IMR-90 (cell line): ENCODE measurements at regions not wholly inside any gene's neighbourhood (a gene's known extent, or its start where the extent isn't known, plus 50 kb on each side); places are given as distances from the start of the nearest gene placed in this dataset.

Experiments used
- ATAC-seq: fragments of 200-7000 bp; cut with Tn5 transposase; 2 replicates; pipeline ENCODE4 v1.9.1; 2020; ENCODE audit warnings: low read depth, mild to moderate bottlenecking, moderate library complexity
- BruUV-seq: library from RNA; stranded (reverse); fragments of 400-500 nt; replicated peaks from 2 replicates; lab custom pipeline; 2021; lab: Mats Ljungman, UMichigan
- CTCF ChIA-PET: fragments of 300-600 bp; formaldehyde crosslinking; extraction: SDS; loops from one replicate; lab custom pipeline; 2021; ENCODE audit warnings: antibody characterized with exemption; lab: Yijun Ruan, JAX
- POLR2A ChIA-PET: fragments of 300-600 bp; sonication (Branson Sonifier 250); formaldehyde crosslinking; loops from one replicate; lab custom pipeline; 2022; ENCODE audit warnings: antibody characterized with exemption; ENCODE audit not compliant: unreplicated experiment; lab: Charles Lee
- DNase-seq: peaks from one replicate; pipeline ENCODE4 v3.0.0; 2013
- H2AFZ ChIP-seq: replicated peaks from 2 replicates; pipeline ENCODE3; 2013; ENCODE audit warnings: low read length, mild to moderate bottlenecking; ENCODE audit not compliant: poor library complexity
- H2AK5ac ChIP-seq: 2 replicates; pipeline ENCODE4 v1.6.1; 2013; ENCODE audit warnings: low read depth, low read length, inconsistent platforms
- H2AK9ac ChIP-seq: replicated peaks from 2 replicates; pipeline ENCODE3; 2013; ENCODE audit warnings: mild to moderate bottlenecking, low read depth, low read length, moderate library complexity; ENCODE audit not compliant: poor library complexity
- H2BK120ac ChIP-seq: 2 replicates; pipeline ENCODE4 v1.6.1; 2013; ENCODE audit warnings: low read depth, low read length, inconsistent platforms
- H2BK15ac ChIP-seq: 3 replicates; pipeline ENCODE4 v1.6.1; 2013; ENCODE audit warnings: low read depth, low read length, inconsistent platforms
- H2BK20ac ChIP-seq: 2 replicates; pipeline ENCODE4 v1.6.1; 2013; ENCODE audit warnings: low read depth, mild to moderate bottlenecking, inconsistent platforms, low read length, moderate library complexity
- H2BK5ac ChIP-seq: 2 replicates; pipeline ENCODE4 v1.6.1; 2013; ENCODE audit warnings: mild to moderate bottlenecking, low read depth, low read length, inconsistent platforms; ENCODE audit not compliant: poor library complexity, severe bottlenecking
- H3K14ac ChIP-seq: replicated peaks from 2 replicates; pipeline ENCODE4 v1.6.1; 2013; ENCODE audit warnings: low read depth, low read length, inconsistent platforms
- H3K18ac ChIP-seq: 2 replicates; pipeline ENCODE4 v1.6.1; 2013; ENCODE audit warnings: low read depth, low read length, control low read depth
- H3K23ac ChIP-seq: 2 replicates; pipeline ENCODE4 v1.6.1; 2013; ENCODE audit warnings: low read depth, low read length, inconsistent platforms
- H3K27ac ChIP-seq: 2 replicates; pipeline ENCODE4 v1.5.1; 2013; ENCODE audit warnings: mild to moderate bottlenecking, control low read depth, low read length; ENCODE audit not compliant: insufficient read depth
- H3K27me3 ChIP-seq: 2 replicates; pipeline ENCODE4 v1.6.1; 2013; ENCODE audit warnings: low read length; ENCODE audit not compliant: control insufficient read depth, insufficient read depth
- H3K36me3 ChIP-seq: 2 replicates; pipeline ENCODE4 v1.6.1; 2013; ENCODE audit warnings: low read length, mixed read lengths; ENCODE audit not compliant: control insufficient read depth, insufficient read depth
- H3K4ac ChIP-seq: 2 replicates; pipeline ENCODE4 v1.6.1; 2013; ENCODE audit warnings: low read depth, low read length, inconsistent platforms
- H3K4me1 ChIP-seq: 2 replicates; pipeline ENCODE4 v1.6.1; 2013; ENCODE audit warnings: low read length, mixed read lengths; ENCODE audit not compliant: control insufficient read depth, insufficient read depth
- H3K4me2 ChIP-seq: 2 replicates; pipeline ENCODE4 v1.6.1; 2013; ENCODE audit warnings: low read depth, mild to moderate bottlenecking, control low read depth, low read length, moderate library complexity
- H3K4me3 ChIP-seq: 2 replicates; pipeline ENCODE4 v1.5.1; 2013; ENCODE audit warnings: low read depth, mild to moderate bottlenecking, control low read depth, low read length, moderate library complexity; ENCODE audit not compliant: insufficient read depth
- H3K56ac ChIP-seq: 2 replicates; pipeline ENCODE4 v1.6.1; 2013; ENCODE audit warnings: low read length, inconsistent platforms; ENCODE audit not compliant: insufficient read depth; ENCODE audit errors: extremely low read depth
- H3K79me1 ChIP-seq, 2 experiments: 2 replicates each; pipeline ENCODE4 v1.6.1; 2013; ENCODE audit warnings: low read length in 2 of 2, inconsistent platforms in 1 of 2, low read depth in 1 of 2
- H3K9ac ChIP-seq: 2 replicates; pipeline ENCODE4 v1.6.1; 2013; ENCODE audit warnings: low read depth, low read length, control low read depth
- H3K9me1 ChIP-seq: 2 replicates; pipeline ENCODE4 v1.6.1; 2013; ENCODE audit warnings: low read length, inconsistent platforms; ENCODE audit not compliant: insufficient read depth
- H3K9me3 ChIP-seq: 2 replicates; pipeline ENCODE4 v1.6.1; 2013; ENCODE audit warnings: low read length; ENCODE audit not compliant: control insufficient read depth, insufficient read depth
- H4K20me1 ChIP-seq: 2 replicates; pipeline ENCODE4 v1.6.1; 2013; ENCODE audit warnings: low read length, inconsistent platforms; ENCODE audit not compliant: insufficient read depth
- H4K5ac ChIP-seq: 2 replicates; pipeline ENCODE4 v1.6.1; 2013; ENCODE audit warnings: mild to moderate bottlenecking, low read depth, low read length, control low read depth
- H4K8ac ChIP-seq, 2 experiments: 2 replicates each; pipeline ENCODE4 v1.6.1; 2013; ENCODE audit warnings: low read depth in 2 of 2, low read length in 2 of 2, control low read depth in 1 of 2, inconsistent platforms in 1 of 2
- H4K91ac ChIP-seq: 2 replicates; pipeline ENCODE4 v1.6.1; 2013; ENCODE audit warnings: low read depth, low read length, inconsistent platforms; ENCODE audit not compliant: insufficient read depth
- BHLHE40 ChIP-seq: fragments of 150-350 bp; IDR thresholded peaks from 2 replicates; pipeline ENCODE4 v1.6.1; 2016; ENCODE audit warnings: mild to moderate bottlenecking, low read depth, low read length
- CEBPB ChIP-seq: IDR thresholded peaks from 2 replicates; pipeline ENCODE4 v1.6.1; 2012; ENCODE audit warnings: low read depth, low read length, improper control_type of control experiment
- CHD1 ChIP-seq: IDR thresholded peaks from 2 replicates; pipeline ENCODE4 v1.6.1; 2012; ENCODE audit warnings: low read depth, low read length, improper control_type of control experiment
- FOS ChIP-seq: fragments of 150-350 bp; IDR thresholded peaks from 2 replicates; pipeline ENCODE4 v1.6.1; 2016; ENCODE audit warnings: low read depth, low read length
- MAFK ChIP-seq: IDR thresholded peaks from 2 replicates; pipeline ENCODE4 v1.6.1; 2012; ENCODE audit warnings: low read depth, low read length, improper control_type of control experiment
- MAZ ChIP-seq: IDR thresholded peaks from 2 replicates; pipeline ENCODE4 v1.6.1; 2012; ENCODE audit warnings: low read depth, mild to moderate bottlenecking, low read length, improper control_type of control experiment, moderate library complexity, borderline replicate concordance
- MXI1 ChIP-seq: IDR thresholded peaks from 2 replicates; pipeline ENCODE4 v1.6.1; 2012; ENCODE audit warnings: low read depth, mild to moderate bottlenecking, low read length, moderate library complexity, borderline replicate concordance
- NFE2L2 ChIP-seq: fragments of 150-350 bp; IDR thresholded peaks from 2 replicates; pipeline ENCODE4 v1.6.1; 2016; ENCODE audit warnings: low read depth, mild to moderate bottlenecking, low read length
- POLR2A ChIP-seq: IDR thresholded peaks from 2 replicates; pipeline ENCODE4 v1.6.1; 2012; ENCODE audit warnings: mild to moderate bottlenecking, low read depth, low read length
- RFX5 ChIP-seq: IDR thresholded peaks from 2 replicates; pipeline ENCODE4 v1.8.0; 2012; ENCODE audit warnings: low read depth, mild to moderate bottlenecking, low read length, moderate library complexity
- WGBS, 2 experiments: methylation state at CpG; one replicate each; pipeline versions ENCODE4 v1.1.5 to v1.1.7; 2013; ENCODE audit warnings: missing lambda C conversion rate in 2 of 2; ENCODE audit not compliant: insufficient read length in 1 of 2; ENCODE audit errors: extremely low coverage in 2 of 2; 5-methylcytosine and 5-hydroxymethylcytosine counted together
- dilution Hi-C: fragments of 300-500 bp; cut with HindIII; formaldehyde crosslinking; loops from one replicate; pipeline ENCODE4 v1.14.3; 2018; ENCODE audit warnings: low sequenced_read_pairs; ENCODE audit not compliant: unreplicated experiment
- in situ Hi-C: fragments of 300-500 bp; cut with MboI; formaldehyde crosslinking; loops from 3 replicates; pipeline ENCODE4 v1.14.3; 2019; ENCODE audit warnings: low sequenced_read_pairs, inconsistent platforms, mixed read lengths
- intact Hi-C: fragments of 100-400 bp; cut with micrococcal nuclease; formaldehyde crosslinking; loops from 2 replicates; pipeline ENCODE4 v1.10.0; 2022
- TF ChIP-seq, protein P1 (sequence below): fragments of 150-350 bp; IDR thresholded peaks from 2 replicates; pipeline ENCODE4 v1.6.1; 2017; ENCODE audit warnings: mild to moderate bottlenecking, antibody characterized with exemption, low read length, low read depth
- TF ChIP-seq, protein P2 (sequence below): fragments of 150-350 bp; IDR thresholded peaks from 2 replicates; pipeline ENCODE4 v1.6.1; 2016; ENCODE audit warnings: low read depth, mild to moderate bottlenecking, low read length, moderate library complexity, borderline replicate concordance
- TF ChIP-seq, protein P3 (sequence below): conservative IDR thresholded peaks from 2 replicates; pipeline ENCODE4 v1.5.1; 2012; ENCODE audit warnings: mild to moderate bottlenecking, low read depth, low read length, improper control_type of control experiment

DNA sequence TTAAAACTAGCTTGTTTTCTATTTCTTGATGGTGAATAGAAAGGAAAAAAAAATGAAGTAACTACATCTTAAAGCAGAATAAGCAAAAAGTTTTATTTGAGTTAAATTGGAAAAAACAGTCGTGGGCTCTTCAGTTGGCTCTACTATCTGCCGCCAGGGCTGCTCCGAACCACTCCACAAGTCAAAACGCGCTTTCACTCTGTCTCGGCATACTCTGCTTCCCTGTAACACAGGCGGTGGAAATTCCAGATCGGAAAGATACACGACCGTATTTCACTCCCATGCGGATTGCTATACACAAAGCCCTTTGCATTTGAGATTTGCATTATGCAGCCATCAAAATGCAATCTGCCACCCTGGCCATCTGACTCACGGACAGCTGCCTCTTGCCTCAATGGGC is 505.6 kb downstream of the IRX1 start:
- Histone ChIP-seq H2BK15ac (no peak overlapping the region), H3K27ac (no peak overlapping the region), H2AK5ac (no peak overlapping the region), H4K5ac (no peak overlapping the region), H2AFZ (no peak overlapping the region), H3K23ac (no peak overlapping the region), H3K9me1 (no peaks in the 10 kb centered on the region), H2BK120ac (no peak overlapping the region), H3K4me1 (no peaks in the 10 kb centered on the region), H3K14ac (no peak overlapping the region), H2AK9ac (no peak overlapping the region), H2BK20ac (no peak overlapping the region), H3K4me3 (no peak overlapping the region), H2BK5ac (no peak overlapping the region), H4K91ac (no peak overlapping the region), H3K9ac (no peak overlapping the region), H4K8ac (no peak overlapping the region), H3K56ac (no peak overlapping the region), H3K4me2 (no peak overlapping the region), H4K20me1 (no peaks in the 10 kb centered on the region), H3K36me3 (no peaks in the 10 kb centered on the region), H3K4ac (no peak overlapping the region), H3K27me3 (no peaks in the 10 kb centered on the region), H3K18ac (no peak overlapping the region), H3K9me3 (peaks cover 23% of the 10 kb centered on the region), H3K79me1 (no peaks in the 10 kb centered on the region)
- in situ Hi-C loops, result no loop called here
- POLR2A ChIA-PET, result no interaction called here
- CTCF ChIA-PET, result no interaction called here
- ATAC-seq (no peak), DNase-seq (no peak)
- no TSS peak for BruUV-seq
- TF ChIP-seq RFX5 (no peak), NFE2L2 (no peak), CHD1 (no peak), BHLHE40 (no peak), MAZ (no peak), MAFK (no peak), FOS (no peak), MXI1 (no peak), POLR2A (no peak), CEBPB (no peak)
- TF ChIP-seq, protein P1, sequence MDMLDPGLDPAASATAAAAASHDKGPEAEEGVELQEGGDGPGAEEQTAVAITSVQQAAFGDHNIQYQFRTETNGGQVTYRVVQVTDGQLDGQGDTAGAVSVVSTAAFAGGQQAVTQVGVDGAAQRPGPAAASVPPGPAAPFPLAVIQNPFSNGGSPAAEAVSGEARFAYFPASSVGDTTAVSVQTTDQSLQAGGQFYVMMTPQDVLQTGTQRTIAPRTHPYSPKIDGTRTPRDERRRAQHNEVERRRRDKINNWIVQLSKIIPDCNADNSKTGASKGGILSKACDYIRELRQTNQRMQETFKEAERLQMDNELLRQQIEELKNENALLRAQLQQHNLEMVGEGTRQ, result no peak
- TF ChIP-seq, protein P2, sequence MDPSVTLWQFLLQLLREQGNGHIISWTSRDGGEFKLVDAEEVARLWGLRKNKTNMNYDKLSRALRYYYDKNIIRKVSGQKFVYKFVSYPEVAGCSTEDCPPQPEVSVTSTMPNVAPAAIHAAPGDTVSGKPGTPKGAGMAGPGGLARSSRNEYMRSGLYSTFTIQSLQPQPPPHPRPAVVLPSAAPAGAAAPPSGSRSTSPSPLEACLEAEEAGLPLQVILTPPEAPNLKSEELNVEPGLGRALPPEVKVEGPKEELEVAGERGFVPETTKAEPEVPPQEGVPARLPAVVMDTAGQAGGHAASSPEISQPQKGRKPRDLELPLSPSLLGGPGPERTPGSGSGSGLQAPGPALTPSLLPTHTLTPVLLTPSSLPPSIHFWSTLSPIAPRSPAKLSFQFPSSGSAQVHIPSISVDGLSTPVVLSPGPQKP, result no peak
- TF ChIP-seq, protein P3, sequence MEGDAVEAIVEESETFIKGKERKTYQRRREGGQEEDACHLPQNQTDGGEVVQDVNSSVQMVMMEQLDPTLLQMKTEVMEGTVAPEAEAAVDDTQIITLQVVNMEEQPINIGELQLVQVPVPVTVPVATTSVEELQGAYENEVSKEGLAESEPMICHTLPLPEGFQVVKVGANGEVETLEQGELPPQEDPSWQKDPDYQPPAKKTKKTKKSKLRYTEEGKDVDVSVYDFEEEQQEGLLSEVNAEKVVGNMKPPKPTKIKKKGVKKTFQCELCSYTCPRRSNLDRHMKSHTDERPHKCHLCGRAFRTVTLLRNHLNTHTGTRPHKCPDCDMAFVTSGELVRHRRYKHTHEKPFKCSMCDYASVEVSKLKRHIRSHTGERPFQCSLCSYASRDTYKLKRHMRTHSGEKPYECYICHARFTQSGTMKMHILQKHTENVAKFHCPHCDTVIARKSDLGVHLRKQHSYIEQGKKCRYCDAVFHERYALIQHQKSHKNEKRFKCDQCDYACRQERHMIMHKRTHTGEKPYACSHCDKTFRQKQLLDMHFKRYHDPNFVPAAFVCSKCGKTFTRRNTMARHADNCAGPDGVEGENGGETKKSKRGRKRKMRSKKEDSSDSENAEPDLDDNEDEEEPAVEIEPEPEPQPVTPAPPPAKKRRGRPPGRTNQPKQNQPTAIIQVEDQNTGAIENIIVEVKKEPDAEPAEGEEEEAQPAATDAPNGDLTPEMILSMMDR, result no peak
- intact Hi-C loops, result no loop called here
- WGBS, 2 experiments, result 37% methylated on average over 6 of the region's 12 CpGs; no CpG with 5 or more reads in 1 of the 2 experiments
- dilution Hi-C loops, result no loop called here
